HG02943 (cell line): ENCODE measurements at regions not wholly inside any gene's neighbourhood (a gene's known extent, or its start where the extent isn't known, plus 50 kb on each side); places are given as distances from the start of the nearest gene placed in this dataset.

Source experiments
- ATAC-seq: cut with Tn5 transposase; IDR thresholded peaks from one replicate; pipeline ENCODE4 v1.9.1; 2021; ENCODE audit warnings: mild to moderate bottlenecking, low read depth, moderate library complexity; ENCODE audit not compliant: unreplicated experiment

DNA sequence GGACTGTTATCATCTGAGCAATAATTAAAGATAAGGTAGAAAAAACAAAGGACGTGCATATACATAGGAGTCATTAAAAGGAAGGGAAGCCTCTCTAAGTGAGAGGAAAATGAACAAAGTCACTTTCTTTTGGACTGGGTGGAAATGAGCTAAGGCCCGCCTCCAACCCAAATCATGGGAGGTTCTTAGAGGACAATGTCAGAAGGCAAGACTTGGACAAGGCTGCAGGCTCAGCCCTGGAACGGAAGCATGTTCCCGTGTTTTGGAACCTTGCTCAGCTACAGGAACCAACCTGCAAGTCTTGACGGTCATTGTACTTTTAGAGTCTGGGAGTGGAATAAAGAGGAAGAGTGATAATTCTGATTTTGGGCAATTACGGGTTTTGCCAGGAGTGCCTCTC lies 59.4 kb upstream of the EPB41L3 start:
- ATAC-seq: no peak

DNA sequence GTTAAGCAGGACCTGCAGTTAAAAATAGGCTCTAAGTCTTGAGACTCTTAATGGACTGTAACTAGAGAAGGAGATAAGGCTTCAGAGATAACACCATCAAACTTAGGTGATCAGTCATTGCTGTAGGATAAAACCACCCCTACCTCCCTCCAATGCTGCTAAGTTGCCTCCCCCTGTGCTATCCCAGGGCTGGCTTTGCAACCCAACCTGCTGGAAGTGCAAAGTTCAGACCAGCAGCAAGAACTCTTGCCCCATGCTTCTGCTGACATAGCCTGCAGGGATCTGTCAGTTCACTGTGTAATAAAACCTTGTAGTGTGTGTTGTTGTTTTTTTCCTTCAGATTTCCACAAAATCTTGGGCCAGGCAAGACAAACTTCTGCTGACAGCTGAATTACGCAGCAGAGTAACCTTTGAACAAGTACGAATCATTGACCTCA lies 57.4 kb upstream of the EPB41L3 start:
- no peak for ATAC-seq

DNA sequence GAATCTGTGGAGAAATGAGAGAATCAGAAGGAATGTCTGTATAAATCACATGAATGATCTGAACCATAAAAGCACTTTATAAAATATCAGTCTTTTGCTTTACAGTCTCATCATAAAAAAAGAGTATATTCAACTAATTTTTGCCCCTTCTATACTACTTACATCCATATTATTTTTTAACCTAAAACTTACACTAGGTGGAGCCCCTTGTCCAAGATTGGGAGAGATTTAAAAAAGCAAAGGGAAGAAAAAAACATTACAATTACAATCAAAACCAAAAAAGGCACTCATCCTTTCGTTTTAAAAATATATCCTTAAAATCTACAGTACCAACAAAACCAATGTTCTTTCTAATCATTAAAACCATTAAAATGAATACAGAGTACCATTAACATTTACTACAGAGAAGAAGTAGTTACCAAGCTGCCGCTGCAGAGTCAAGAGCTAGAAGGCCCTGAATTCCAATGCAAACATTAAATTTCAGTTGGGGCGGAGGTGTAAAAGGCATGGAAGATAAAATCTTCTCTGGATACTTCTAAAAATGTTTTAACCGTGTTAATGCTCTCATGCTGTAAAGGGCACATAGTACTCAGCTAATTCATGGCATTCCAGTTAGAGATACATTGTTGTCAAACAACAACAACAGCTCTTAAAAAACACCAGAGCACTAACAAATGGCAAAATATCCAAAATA lies 56.7 kb upstream of the EPB41L3 start:
- no peak for ATAC-seq

GRCh38 chr18:5596585-5596984 lies 52.8 kb upstream of the EPB41L3 start:
- ATAC-seq: no peak
